CD4-positive, alpha-beta T cell treated with Interleukin-6 at 100 ng/mL for 8 hours (primary cell): ENCODE measurements at regions not wholly inside any gene's neighbourhood (a gene's known extent, or its start where the extent isn't known, plus 50 kb on each side); places are given as distances from the start of the nearest gene placed in this dataset.

Experiments used
- DNase-seq: peaks from one replicate; pipeline ENCODE4 v3.0.0-alpha.2; 2020; ENCODE audit warnings: mixed read lengths, low spot score

DNA sequence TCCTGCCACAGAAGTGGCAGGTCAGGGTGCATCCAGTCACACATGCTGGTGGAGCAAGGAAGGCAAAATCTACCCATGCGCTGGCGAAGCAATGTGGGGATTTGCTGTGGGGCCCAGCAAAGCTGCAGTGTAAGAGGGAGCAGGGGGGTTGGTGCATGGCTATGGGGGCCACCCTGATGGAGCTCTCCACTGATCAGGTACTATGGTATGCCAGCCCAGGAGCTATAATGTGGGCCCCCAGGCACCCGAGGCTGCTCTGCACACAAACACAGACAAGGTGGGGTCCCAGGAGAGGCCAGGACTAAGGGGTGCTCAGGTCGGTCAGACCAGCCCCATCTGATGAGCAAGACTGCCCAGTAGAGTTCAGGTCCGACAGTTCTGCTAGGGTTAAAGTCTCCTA, 213.5 kb downstream of the ZC3H11B start:
- no peak for DNase-seq

DNA sequence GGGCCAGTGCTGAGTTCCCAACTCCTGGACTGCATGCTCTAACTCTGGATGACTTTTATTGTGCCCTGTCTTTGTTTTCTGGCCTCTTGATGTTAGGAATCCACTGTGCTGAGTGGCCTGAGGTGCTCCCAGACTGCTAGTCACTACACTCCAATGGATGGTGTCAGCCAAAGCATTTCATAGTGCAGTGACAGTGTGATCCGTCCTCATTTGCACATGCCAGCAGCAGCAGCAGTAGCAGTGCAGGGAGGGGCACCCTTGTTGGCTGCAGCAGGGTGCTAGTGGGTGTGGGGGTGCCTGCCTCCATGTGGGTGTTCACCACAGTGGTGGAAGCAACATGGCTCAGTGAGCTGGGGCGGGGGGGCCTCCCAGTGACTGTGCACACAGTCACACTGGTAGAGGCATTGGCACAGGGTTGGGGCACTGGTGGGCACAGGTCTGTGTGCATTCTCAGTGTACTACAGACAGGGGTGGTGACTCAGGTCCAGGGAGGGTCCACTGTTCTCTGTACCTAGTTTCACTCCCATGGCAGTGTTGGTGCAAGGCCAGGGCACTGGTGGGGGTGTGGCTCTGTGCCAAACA, 214.0 kb downstream of the ZC3H11B start:
- no peak for DNase-seq

DNA sequence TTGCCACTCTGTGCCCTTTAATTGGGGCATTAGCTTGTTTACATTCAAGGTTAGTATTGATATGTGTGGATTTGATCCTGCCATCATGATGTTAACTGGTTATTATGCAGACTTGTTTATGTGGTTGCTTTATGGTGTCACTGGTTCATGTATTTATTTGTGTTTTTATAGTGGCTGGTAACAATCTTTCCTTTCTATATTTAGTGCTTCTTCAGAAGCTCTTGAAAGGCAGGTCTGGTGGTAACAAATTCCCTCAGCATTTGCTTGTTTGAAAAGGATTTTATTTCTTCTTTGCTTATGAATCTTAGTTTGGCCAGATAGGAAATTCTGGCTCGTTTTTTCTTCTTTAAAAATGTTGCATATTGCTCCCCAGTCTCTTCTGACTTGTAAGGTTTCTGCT, 215.4 kb downstream of the ZC3H11B start:
- DNase-seq, result no peak

DNA sequence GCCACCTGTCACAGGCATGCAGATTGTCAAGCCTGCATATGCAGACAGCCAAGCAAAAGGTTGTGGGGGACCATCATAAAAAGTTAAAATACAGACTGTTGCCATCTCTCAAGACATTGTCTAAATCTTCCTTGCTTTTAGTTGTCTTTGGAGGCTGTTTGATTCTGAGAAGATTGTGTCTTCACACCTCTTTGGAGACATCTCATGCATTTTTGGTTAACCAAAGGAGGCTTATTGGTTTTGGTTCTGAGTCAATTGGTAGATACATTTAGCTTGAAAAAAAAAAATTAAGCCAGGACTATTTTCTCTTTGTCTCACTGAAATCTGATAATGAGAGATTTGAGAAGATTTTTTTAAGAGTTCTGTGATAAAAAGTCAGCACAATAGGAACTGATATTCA, 217.6 kb downstream of the LYPLAL1 start:
- no peak for DNase-seq

DNA sequence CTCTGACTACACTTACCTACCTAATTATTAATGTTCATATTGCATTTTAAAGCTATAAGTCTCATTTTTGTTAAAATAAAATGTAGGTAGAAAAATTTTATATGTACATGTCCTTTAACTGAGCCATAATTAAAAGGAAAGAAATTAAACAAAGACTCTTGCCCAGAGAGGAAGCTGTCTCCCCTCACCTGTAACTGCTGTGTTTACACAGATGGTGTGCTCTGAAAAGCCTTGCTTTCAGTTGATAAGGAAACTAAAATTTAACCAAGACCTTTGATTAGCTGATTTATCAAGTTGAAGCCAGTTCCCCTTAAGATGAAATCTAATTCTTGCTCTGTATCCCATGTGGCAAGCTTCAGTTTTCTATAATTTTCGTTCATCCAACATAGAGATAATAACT, 213.5 kb downstream of the LYPLAL1 start:
- no peak for DNase-seq

DNA sequence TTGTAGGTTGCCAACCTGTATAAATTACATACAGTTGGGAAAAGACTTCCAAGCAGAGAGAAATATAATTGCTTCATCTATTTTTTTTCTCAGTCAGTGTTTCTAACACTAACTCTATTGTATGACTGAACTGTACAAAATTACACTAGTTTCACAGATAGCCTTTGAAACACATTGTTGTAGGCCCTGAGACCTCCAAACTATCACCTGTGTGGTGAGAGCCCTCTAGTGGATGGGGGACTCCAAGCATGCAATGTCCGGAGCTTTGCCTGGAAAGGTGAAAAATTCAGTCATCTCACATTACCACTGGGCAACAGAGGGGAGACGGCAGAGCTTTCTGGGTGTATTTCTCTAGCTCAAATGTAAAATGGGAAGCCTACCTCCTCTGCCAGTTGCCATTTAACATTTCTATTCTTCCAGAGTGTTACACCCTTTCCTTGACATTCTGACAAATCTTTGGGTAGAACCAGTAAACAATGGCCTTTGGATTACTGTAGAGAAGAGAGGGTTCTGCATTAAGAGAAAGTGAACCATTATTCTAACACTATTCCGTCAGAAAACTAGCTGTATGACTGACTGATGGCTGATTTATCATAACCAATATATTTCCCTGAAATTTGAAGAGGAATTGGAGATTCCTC, 212.2 kb downstream of the LYPLAL1 start:
- no peak for DNase-seq

DNA sequence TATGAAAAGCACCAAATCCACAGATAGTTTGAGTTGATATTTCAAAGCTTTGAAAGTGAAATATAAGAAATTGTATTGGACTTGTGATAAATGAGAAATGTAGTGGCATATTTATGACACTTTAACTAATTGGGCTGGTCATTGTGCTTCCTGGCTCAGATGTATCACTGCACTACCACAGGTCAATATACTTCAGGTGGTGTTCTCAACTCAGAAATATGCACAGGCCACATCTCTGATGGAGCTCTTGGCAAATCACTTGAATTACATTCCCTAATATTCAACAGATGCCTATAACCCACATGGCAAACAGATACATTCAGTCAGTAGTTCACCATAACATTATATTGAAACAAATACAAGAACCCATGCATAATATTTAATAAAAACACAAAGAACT, 209.6 kb downstream of the LYPLAL1 start:
- DNase-seq, result no peak

DNA sequence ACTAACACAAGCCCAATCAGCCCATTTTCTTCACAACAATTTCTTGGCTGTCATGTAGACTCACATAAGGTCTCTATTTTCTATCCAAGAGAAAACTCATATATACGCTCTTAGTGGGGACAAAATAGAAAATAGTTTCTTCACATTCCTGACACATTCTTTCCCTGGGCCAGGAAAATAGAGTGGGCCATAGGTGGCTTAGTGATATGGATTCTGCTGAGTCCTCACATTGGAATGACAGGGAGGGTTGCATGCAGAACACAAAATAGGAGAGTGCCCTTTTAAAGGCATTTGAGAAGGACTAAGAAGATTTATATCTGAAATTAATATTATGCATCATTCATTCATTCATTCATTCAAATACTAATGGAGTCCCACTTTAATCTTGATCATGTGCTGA, 207.7 kb downstream of the LYPLAL1 start:
- DNase-seq, result no peak

DNA sequence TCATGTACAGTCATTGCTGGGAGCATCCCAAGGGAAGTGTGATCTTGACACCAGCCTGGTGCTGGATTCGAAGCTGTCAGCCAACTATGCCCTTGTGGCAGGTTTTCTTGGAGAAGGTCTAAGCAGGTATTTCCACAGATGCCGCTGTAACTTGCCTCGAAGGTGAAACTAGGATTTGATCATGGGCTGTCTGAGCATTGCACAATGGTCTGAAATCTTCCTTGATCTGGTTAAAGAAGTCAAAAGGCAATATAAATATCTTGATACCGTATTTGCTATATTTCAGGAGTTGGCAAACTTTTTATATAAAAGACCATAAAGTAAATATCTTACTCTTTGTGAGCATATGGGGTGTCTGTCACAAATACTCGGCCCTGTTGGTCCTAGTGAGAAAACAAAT, 206.8 kb downstream of the LYPLAL1 start:
- DNase-seq, result no peak

DNA sequence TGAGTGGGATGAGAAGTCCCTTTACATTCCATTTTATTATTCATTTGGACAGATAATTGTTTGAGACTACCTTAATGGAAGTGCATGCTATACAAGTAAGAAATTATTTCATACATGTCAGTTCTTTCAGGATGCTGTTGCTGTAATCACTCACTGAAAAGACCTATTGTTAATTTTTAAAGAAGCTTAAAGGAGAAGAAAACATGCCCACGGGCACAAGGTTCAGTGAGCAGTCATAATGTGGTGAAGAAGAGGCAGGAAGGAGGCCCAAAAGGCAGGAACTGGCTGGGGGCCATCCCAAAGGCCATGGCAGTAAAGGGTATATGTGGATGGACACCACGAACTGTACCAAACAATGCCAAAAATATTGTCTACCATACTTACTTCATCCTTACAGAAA, 206.0 kb downstream of the LYPLAL1 start:
- no peak for DNase-seq

DNA sequence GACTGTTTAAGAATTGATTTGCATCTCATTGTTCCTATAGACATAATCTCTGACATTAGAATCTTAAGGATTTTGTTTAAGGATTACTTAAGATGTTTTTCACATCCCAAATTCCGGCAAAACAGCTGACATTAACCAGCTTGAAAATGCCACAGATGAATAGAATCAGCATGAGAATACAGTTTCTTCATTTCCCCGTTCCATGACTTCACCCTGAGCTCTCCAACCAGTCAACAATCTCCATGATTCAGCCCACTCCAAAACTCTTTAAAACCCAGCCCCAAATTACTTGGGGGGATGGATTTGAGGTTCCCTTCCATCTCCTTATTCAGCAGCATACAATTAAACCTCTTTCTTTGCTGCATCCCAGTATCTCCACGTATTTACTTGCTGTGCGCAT, 201.0 kb downstream of the LYPLAL1 start:
- no peak for DNase-seq

DNA sequence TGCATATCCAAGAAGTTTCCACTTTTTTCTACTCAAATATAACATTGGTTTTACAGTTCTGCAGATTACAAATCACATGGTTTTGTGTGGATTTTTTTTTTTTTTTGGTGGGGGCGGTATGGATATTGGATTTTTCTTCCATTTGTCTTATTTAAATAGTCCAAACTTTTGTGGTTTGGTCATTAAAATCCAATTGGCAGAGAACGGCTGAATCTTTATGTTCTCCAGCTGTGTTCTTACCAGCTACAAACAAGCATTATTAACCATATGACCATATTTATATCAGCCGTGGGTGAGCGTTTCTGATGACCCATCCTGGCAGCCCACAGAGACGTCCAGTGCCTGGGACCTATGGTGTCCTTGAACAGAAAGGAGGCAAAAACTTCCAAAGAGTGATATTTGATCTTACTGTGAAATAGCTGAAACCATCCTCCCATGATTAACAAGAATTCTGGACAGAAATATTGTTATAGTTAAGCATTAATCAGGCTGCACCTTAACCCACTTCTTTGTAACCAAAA, 200.4 kb downstream of the LYPLAL1 start:
- no peak for DNase-seq

DNA sequence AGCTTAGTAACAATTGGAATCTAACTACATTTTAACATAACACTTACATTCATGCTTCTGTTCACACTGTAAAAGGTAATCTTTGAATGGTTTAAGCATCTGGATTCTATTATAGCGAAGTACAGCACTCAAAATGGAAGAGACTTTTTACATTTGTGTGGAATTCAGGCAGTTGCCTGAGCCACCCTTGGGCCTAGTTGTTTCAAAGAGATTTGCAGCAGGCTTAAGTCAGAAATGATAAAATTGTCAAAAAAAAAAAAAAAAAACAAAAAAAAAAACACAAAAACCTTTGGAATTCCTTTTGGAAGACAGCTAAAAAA, 199.9 kb downstream of the LYPLAL1 start:
- DNase-seq, result no peak

DNA sequence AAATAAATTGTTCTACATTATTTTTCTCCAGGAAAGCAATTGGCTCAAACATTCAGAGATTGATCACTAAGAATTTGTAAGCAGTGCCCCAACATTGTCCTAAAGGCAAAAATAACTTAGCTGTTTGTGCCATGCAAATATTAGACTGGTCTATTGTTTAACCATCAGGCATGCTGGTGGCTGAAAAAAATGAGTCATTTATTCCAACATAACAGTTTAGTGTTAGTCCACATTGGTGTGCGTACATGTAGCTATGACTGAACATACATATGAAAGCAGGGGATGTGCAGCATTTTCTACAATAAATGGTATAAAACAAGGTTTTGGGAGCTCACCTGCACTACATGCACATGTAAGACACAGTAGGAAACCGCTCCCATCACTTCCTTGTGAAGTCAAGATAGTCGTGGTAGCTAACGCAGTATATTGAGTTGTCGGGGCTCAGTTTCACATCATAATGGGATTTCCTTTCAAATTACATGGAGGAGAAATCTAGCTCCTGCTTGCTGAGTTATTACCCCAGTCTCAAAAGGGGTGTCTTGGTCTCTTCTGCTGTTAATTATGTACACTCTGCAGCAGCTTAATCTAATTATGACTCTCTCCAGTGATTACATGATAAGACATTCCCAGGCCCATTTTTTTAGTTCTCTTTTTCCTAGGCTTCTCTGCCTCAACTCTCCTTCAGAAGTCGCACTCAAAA, 199.4 kb downstream of the LYPLAL1 start:
- DNase-seq, result no peak

DNA sequence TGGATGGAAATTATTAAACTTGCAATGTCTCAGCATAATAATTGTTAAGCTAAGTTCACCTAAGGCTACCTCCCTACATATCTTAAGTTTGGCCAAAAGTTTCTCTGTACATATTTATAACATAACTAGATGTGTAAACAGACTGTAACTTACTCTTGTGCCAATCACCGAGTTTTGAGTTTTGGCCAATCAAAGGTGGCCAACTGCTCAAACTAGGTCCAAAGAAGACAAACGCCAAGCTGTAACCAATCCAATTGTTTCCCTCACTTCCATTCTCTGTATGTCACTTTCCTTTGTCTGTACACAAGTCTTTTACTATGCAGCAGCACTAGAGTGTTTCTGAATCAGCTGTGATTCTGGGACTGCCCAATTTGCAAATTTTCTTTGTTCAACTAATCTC, 197.8 kb downstream of the LYPLAL1 start:
- no peak for DNase-seq

DNA sequence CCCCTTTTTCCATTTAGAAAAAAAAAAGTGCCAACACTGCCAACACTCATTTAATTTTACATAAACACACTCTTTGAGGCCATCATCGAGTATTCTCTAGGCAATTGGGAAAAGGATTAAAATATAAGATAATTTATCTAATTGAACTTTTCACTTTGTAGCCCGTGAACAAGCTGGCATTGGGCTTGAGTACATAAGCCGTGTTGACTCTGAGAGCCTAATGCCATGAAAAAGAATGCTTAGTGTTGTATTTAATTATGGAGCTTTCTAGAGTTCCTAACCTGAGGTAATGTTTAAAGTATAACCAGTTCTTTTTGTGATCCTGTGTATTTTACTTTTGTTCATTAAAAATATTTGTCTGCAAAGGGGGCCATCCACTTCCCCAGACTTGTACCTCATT, 193.8 kb downstream of the LYPLAL1 start:
- no peak for DNase-seq

DNA sequence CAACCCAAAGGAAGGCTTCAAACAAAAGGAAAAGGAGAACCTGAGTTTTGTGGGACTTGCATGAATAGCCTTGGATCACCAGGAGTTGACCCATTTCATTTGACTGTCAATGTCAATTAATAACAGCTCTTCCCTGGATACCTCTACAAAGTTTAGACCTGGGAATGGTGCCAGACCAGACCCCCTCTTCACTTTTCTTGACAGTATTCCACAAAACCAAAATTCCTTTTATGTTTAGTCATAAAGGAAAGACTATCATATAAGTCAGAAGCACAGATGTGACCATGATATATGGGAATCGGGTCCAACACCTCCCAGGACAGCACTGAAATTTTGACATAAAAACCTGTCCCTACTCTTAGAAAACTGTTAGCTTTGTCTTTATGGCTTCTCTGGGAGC, 191.8 kb downstream of the LYPLAL1 start:
- no peak for DNase-seq

DNA sequence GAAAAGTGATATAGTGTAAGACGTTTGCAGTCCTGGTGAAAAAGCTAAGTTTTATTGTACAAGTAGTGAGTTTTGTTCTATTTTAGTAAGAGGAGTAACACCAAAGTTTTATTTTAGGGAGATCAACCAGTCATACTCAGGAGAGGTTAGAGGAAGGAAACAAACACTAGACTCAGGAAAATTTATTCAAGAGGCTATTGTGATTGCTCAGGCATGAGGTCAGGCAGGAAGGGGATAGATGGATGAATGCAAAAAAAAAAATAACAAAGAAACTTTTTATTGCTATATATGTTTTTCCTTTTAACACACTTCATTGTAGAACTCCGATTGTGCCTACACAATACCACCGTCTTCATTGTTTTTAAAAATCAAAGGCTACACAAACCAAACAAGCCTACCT, 189.0 kb downstream of the LYPLAL1 start:
- DNase-seq, result no peak

DNA sequence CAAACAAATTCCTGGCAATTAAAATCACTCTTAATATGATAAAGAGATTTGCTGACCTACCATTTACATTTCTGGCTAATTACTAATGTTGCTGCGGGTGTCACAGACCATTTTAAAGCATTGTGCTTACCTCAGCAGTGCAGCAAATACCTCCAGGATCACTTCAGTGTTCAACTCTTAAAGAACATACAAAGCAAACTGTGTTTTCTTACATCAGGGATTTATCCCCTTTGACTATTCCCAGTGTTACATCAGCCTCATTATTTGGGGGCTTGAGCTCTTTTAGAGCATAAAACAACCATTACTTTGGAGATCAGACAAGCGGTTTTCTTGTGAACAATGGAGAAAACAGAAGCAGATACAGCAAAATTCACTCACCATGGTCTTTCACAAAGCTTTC, 185.4 kb downstream of the LYPLAL1 start:
- DNase-seq, result no peak

DNA sequence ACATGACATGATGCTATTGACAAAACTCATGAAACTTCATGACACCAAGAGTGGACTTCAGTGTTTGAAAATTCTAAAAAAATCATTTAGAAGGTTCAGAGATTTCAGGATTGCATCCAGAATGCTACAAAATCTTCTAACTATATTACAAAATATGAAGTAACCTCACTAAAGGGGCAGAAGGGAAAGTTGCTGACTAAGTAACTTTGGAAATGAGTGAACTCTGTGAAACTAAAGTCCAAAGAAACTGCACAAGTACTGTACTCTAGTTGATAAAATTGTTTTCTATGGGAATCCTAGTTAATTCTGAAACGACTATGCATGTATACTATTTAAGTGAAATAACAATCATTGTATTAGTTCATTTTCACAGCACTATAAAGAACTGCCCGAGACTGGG, 184.4 kb downstream of the LYPLAL1 start:
- DNase-seq, result no peak

DNA sequence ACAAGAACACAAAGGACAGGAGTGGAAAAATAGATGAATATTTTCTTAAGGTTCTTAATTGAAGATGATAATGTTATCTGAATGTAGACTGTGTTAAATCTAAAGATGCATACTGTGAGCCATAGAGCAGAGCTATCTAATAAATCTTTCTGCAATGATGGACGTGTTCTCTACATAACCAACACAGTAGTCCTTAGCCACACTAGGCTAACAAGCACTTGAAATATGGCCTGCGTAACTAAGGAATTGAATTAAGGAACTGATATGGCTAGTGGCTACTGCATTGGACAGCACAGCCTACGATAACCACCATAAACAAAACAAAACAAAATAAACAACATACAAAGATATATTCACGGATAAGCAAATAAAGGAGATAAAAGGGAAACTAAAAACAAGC, 181.3 kb downstream of the LYPLAL1 start:
- no peak for DNase-seq

DNA sequence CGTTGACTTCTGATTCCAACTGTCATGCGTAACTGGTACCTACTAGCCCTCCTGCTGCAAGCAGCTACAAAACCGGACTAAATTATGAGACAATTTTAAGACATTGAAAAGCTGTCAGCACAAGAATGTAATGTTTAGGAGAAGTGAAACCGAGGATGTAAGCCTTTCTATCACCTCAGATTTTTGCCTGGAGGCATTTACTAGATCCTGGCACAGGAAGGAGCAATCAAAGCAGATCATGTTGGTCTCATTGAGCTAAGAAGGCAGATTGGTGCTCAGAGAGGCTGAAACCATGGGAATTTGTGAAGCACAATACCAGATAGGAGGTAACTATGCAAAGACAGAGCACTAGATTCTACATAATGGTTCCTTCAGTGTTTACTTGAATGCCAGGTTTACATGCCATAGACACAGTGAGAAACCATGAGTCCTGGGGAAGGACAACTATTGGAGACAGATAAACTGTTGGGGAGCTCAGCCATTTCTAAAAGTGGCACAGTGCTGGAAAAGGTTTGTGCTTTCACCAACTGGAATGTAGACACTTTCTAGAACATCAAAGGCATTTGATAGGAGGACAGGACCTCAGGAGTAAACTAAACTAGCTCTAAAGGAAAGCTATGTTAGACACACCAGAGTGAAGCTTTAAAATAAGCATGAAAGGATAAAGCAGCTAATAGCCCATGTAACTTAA, 179.4 kb downstream of the LYPLAL1 start:
- DNase-seq, result no peak
